GM18498 (cell line): ENCODE measurements at regions not wholly inside any gene's neighbourhood (a gene's known extent, or its start where the extent isn't known, plus 50 kb on each side); places are given as distances from the start of the nearest gene placed in this dataset.
"Not testable (repeated sequence)": the region's sequence is repeated elsewhere in the genome, so short reads cannot be mapped to it uniquely, and the experiment has no call there.

ENCODE experiments used
- ATAC-seq: cut with Tn5 transposase; IDR thresholded peaks from one replicate; pipeline ENCODE4 v1.9.1; 2021; ENCODE audit warnings: mild to moderate bottlenecking, moderate library complexity; ENCODE audit not compliant: unreplicated experiment

DNA sequence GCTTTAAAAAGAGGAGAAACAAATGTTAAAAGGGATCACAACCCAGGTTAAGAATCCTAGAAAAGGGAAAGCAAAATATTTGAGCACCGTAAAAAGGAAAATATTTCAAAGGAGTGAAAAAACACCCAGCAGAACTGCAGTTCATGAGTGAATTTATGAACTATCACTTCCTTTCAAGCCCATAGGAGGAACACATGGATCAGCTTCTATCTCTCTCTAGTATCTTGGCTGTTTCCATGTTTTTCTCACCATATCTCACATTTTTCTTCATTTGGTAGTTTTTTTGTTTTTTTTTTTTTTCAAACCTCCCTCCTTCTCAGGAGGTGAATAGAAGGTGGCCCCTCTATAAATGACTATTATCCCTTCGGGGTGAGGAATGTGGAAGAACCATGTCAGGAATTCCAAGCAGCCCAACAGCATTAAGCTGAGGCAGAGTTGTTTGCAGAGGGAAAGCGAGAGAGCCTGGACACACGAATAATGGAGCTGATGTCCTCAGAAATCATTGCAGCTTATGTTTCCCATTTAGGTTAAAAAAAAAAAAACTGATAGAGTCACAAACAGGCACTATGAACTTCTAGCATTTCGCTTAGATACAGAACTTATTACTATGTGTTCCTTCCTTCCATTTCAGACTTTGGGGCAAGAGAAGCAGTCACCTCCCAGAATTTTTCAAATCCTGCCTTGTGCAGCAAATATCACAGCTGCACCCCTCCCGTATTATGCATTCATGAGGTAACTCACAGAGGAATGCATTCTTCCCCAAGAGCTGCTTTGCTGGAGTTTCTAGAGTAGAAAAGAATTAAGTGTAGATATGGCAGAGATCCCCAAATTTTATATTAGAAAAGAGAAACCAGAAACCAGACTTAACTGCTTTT, 315.6 kb downstream of the IRS1 start:
- ATAC-seq = no peak

DNA sequence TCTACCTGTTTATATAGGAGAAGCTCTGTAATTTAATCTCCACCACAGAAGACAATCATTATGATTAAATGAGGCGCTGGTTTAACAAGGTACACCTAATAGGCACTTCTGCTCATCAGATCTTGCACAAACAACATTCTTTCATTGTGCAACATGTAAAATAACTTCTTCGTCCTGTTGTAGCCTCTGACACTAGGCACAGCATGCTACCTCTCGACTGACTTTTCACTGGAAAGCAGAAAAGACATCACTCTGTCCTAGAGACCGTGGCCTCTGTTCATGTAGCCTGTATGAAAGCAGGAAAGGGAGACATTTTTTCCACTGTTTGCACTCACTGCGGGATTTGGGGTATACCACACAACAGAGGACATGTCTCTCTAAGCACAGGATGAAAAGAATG, 316.5 kb downstream of the IRS1 start:
- no peak for ATAC-seq

DNA sequence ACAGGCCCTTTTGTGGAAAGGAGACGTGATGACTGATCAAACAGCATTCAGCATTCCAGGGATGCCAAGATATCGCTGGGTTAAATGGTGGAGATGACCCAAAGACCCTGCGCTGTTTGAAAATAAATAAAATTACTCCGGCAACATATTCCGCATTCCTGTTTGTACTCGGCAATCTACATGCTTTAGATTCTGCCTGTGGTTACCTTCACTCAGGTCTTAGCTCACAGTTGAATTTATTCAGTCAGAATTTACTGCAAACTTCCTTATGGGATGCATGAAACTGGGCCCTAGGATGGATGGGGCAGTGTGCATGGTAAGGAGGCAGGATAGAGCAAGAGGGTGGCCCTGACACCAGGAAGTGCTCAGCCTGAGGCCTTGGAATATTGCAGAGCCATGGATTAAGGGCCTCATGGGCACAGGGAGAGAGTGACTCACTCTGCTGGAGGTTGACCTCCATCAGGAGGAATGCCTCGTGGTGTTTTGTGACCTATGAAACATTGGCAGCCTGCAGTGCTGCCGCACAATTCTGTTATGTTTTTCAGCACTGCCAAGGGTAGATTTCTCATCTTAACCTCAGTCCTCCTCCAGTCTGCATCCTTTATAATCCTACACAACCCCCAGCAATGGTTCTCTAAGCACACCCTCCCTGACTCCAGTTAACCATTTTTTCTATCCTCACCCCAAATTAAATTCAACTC, 321.4 kb downstream of the IRS1 start:
- ATAC-seq = no peak

DNA sequence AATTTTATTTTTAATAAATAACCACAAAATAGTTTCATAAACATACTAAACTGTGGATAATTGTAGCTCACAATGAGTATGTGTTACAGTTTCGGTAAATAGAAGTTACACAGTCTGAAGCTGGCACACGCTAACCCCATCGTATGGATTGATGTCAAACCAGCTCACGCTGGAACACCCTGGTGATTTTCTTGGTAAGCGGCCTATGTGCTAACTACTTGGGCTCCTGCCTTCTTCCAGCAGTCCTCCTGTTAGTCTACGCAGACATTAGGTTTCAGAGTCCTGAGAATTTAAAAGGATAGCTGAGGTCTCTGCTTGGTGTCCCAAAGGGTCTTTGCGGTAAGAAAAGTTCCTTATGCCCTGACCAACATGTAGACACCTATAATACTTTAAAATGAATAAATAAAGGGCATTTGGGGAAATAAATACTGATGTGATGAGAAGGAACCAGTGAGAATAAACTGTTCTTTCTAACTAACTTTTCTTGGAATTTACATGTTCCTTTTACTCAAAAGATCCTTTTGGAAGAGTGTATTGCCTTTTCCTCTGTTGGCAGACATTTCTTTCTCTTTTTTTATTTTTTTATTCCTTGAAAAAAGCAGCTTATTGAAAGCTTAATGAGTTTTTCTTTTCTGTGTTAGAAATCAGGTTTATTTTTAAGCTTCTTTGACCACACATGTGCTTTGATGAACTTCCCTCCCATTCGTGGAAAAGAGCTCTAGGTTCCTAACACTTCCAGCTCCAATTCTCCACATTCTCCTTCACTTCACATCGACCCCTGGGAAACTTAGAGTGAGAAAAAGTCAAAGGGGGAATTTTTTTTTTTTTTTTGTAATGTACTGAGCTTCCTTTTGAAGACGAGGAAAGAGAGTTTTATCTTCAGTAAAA, 322.2 kb downstream of the IRS1 start:
- no peak for ATAC-seq

DNA sequence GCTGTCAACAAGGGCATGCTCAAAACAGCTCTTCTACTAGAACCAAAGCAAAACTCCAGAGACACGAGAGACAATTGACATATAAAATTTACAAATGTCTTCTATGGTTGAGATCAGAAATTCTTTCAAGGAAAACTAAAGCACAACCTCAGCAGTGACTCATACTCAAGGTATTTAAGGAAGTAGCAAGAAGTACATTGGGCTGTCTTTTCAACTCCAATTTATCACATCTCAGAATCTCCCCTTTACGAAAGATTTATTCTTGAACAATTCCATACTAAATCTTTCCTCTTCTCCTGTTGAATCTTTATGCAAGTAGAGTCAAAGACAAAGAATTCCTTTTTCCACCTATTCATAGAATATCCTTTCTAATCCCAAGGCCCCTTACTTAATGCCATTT, 324.0 kb downstream of the IRS1 start:
- ATAC-seq = no peak

DNA sequence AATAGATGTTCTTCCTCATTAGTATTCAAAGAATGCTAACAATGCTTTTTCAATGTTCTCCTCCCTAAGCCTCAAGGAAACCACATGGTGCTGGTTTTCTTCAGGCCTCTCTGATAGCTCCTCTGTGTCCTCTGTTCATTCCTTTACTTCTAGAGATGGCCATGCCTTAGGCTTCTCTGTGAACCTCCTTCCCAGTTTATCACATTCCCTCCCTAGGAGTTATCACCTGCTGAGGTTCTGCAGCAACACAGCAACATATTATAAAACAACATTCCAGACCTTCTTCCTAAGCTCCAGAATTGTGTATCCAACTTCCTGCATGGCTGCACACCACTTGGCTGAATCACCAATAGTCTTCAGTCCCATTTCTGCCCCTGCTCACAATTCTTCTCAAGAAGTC, 325.5 kb downstream of the IRS1 start:
- no peak for ATAC-seq

DNA sequence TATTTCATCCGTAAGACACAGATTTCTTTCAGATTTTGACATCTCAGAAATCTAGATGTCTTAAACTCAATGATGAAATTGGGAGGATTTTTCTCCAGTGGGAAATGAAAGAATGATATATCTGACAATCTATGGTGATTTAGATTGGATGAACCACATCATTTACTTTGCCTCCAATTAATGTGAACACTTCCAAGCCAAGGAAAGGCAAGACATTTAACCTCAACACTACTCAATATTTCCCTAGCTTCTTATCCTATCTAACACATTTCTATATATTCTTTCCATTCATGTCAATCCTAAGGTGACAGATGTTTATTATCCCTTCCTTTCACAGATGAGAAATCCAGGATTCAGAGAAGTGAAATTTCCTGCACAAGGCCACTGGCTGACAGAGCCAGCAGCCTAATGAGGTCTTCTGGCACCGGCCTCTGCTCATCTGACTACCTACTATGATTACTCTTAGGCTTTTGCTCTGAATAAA, 327.6 kb downstream of the IRS1 start:
- no peak for ATAC-seq

DNA sequence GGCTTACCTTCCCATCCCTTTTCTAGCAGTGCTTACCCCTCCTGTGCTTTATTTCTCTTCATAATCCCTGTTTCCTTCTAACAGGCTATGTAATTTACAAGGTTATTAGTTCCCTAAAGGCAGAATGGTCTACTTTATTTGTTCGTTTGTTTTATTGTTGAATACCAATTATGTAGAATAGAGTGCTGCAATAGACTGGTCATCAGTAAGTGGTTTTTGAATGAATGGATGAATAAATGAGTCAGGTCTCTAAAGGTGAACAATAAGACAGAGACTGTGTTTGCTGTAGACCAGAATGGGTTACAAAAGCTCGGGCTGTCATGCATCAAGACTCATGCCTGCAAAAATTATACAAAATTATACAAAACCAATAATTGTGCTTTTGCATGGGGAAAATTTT, 332.0 kb downstream of the IRS1 start:
- ATAC-seq = no peak

DNA sequence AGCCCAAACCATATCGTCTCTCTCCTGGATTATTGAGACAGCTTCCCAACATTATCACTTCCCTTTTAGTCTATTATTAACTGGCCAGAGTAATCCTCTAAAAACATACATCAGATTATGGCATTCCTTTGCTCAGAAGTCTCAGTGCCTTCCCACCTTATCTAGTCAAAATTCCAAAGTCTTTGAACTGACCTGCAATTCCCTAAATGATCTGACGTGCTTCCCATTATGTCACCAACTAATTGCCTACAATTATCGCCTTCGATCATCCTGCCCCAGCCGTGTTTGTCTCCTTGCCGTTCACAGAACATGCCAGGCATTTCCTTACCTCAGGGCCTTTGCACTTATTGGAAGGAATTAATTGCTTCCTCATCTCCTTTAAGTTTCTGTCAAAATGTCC, 332.4 kb downstream of the IRS1 start:
- no peak for ATAC-seq

DNA sequence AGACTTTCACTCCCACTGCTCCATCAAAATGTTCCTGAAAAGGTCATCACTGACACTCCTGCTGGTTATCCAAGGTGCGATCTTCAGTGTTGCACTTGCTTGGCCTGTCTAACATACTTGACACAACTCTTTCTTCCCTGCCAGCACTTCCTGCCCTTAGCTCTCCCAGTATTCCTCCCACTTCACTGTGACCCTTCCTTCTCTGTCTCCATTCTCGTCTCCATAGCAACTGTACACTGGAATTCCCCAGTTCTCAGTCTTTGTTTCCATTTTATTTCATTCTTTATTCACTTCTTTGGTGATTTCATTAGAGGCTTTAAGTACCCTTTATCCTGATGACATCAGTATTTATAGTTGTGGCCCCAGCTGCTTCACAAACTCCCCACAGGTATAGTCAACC, 333.0 kb downstream of the IRS1 start:
- no peak for ATAC-seq

DNA sequence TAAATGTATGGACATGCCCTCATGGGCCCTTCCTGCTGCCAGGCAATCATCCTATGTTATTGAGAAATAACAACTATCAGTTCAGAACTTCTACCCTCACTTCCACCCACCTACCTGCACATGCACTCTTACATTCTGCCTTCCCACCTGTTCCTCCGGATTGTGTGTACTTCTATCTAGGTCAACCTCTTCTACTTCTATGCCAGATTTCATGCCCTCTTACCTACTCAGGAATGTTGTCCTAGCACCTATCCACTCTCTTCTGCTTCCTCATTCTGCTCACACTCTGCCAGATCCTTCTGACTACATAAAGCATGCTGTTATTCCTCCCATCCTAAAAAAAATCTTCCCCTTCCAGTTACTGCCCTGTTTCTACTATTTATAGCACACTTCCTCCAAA, 333.5 kb downstream of the IRS1 start:
- ATAC-seq = no peak

DNA sequence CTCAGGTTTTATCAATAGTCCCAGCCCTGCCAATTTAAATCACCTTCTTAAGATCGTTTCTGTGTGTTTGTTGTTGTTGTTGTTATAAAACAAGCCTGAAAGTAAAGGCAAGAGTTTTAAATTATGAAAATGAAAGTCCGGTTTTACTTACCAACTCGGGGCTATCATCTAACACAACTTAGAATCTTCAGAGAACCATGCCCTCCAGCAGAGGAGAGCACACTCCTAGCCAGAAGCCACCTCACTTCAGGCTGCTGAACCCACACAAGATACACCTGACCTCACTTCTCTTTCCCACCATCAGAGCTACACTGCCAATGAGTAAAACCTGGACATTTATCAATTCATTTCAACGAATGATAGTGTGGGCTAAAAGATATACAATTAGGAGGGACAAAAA, 335.2 kb downstream of the IRS1 start:
- ATAC-seq = no peak

DNA sequence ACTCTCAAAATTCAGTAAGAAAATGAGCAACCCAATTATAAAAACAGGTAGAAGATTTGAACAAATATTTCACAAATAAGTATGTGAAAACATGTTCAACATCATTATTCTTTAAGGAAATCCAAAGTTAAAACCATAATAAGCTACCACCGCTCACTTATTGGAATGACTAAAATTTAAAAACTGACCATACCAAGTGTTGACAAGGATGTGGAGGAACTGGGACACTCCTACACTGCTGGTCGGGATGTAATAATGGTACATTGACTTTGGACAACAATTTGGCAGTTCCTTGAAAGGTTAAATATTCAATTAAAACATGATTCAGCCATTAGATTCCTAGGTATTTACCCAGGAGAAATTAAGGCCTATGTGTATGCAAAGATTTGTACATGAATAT, 336.5 kb downstream of the IRS1 start:
- no peak for ATAC-seq

DNA sequence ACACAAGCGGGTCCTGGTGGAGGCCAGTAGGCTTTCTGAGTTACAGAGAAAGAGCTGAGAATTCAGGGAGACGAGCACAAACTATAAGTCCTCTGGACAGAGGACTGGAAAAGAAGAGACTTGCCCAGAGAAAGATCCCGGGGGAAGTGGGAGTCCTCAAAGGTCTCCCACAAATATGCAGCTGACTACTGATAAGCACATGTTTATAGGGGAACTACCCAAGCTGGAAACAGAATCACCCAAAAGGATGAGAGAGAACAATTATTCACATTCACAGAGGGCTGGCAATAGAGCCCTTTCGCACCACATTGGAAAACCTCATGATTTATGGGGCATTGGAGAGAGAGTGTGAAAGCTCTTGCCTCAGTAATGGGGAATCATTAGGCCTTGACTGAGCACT, 337.6 kb downstream of the IRS1 start:
- ATAC-seq = no peak

DNA sequence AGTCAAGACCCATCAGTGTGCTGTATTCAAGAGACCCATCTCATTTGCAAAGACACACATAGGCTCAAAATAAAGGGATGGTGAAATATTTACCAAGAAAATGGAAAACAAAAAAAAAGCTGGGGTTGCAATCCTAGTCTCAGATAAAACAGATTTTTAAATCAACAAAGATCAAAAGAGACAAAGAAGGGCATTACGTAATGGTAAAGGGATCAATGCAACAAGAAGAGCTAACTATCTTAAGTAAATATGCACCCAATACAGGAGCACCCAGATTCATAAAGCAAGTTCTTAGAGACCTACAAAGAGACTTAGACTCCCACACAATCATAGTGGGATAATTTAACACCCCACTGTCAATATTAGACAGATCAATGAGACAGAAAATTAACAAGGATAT, 343.5 kb downstream of the IRS1 start:
- ATAC-seq = not testable (repeated sequence)

DNA sequence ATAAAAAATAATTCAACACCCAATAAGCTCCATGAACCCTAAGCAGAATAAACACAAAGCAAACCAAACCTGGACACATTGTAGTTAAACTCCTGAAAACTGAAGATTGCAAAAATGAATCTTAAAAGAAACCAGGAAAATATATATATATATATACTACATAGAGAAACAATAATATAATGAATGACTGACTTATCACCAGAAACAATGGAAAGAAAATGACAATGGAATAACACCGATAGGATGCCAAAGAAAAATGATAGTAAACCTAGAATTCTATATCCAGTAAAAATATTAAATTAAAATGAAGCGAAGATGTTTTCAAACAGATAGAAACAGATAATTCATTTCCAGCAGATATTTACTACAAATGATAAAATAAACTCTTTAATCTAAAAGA, 346.9 kb downstream of the IRS1 start:
- no peak for ATAC-seq

DNA sequence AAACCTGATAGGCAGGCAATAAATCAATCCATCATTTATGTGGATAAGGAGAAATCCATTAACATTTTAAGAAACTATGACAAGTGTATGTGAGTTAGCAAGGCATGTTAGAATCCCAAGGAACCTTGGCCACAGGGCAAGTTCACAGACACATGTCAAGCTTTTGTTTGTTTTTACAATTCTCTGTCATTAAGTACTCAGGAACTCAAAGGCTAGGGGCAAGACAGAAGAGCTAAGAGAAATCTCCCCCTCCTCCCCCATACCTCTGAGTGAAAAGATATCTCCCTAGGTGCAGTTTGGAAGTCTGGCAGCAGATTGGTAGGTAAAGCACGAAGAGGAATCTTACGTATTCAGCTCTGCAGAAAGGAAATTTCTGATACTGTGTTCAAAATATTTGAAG, 348.1 kb downstream of the IRS1 start:
- ATAC-seq = no peak

DNA sequence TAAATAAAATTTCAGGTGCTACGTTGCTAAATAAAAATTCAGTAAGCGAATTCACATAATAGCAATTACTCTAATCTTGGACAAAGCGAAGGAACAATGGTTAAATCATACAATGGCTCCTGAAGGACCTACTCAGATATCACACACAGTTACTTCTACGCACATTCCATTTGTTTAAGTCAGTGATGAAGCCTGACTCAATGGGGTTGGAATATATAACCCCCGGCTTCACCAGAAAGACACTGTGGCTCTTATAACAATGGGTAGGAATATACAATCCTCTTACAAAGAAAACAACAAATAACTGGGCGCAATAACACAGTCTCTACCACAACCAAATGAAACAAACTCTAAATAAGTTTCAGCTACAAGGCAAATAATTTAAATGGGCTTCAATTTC, 349.5 kb downstream of the IRS1 start:
- no peak for ATAC-seq

DNA sequence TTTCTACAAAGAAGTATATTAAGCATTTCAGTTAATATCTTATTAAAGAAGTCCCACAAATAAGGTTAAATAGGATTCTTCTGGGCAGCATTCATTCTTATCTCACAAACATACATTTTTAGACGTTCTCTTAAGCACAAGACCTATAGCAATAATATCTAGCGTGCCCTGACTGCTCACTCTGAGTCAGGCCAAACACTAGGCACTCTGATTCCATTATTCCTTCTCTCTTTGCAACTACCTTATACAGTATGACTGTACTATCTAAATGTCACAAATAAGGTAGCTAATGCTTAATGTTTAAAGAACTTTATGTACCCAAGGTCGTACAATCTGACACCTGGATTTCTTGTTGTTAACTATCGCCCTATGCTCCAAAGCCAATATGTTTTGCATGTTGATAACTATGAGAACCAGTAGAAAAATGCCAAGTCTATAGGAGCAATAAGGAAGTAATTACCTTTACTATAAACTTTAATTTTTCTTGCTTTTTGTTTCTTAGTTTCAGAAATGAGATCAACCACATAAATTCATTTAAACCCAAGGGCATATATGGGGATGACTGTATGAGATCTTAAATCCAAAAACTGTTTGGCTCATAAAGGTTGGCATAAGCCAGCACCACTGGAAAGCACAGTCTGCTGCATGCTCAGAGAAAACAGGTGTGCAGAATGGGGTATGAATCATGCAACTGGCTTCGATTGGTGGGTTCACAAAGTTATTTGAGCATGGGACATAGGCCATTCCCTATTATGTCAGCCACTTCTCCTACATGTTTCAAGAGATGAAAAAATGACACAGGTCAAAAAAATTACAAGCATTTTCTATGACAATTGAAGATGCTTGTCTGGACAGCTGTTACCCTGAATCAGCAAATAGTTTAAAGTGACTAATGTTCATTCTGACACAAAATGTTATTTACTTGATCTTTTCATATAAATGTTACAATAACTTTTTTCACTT, 352.0 kb downstream of the IRS1 start:
- ATAC-seq = no peak

DNA sequence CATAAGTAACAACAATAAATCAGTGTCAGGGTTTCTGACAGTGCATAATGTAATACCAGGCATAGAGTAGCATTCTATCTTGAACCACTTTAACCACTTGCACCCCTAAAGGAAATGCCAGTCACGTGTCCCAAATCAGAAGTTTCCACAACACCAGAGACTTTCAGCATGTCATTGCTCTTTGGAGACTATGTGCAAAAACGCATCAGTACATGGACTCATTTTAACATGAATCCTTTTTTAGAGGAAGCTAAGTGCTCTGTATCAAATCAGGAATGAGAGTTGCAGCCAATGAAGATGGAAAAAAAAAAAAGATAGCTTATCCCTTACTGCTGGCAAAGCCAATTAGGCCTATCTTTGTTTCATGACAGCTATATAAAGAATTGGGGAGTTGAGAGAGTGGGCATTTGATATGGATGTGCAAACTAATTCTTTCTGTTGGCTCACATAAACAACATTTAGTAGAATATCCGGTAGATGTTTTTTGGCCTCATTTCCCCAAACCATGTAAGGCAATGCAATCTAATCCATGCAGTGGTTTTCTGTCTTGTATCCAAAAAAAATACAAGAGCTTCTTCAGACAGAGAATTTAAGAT, 353.1 kb downstream of the IRS1 start:
- ATAC-seq = no peak
